HG03521 (cell line): ENCODE measurements at regions not wholly inside any gene's neighbourhood (a gene's known extent, or its start where the extent isn't known, plus 50 kb on each side); places are given as distances from the start of the nearest gene placed in this dataset.

ENCODE experiments used
- ATAC-seq: cut with Tn5 transposase; IDR thresholded peaks from one replicate; pipeline ENCODE4 v1.9.1; 2021; ENCODE audit warnings: mild to moderate bottlenecking, moderate library complexity; ENCODE audit not compliant: unreplicated experiment

GRCh38 chr5:17690473-17690872 lies 56.2 kb downstream of the TAF11L14 start:
- no peak for ATAC-seq

DNA sequence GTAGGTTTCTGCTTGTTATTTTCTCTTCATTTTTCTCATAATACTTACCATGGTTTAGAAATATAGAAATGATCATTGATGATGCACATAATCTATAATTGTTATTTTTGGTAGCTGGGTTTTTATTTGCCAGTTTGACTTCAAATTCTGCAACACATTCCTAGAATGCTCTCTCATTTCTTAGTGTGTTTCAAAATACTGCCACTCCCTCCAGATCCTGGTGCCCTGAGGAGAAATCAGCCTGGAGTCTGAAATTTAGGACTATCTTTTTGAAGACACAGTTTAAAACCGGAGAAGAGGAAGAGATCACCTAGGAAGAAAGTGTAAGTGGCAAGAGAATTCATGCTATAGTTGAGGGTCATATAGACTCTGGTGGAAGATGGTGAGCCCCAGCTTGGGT lies 57.5 kb downstream of the TAF11L14 start:
- no peak for ATAC-seq

- no peak for ATAC-seq
Observed at GRCh38 chr5:17694371-17694770, 60.1 kb downstream of the TAF11L14 start.

DNA sequence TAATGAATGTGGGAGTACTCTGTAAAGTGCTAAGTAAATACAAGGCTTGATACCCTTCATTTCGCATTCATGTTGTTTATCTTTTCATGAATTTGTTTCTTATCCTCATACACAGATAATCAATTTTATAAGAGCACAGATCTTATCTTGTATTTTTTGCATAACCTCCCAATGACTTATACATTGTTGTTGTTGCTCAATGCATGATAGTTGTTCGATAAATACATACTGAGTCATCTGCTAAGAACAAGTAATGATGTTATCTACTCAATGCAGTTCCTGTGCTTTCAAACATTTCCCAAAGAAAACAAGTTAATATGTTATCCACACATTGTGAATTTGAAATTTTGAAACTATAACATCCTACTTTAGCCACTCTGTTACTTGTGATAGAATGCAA lies 60.7 kb downstream of the TAF11L14 start:
- ATAC-seq = no peak

DNA sequence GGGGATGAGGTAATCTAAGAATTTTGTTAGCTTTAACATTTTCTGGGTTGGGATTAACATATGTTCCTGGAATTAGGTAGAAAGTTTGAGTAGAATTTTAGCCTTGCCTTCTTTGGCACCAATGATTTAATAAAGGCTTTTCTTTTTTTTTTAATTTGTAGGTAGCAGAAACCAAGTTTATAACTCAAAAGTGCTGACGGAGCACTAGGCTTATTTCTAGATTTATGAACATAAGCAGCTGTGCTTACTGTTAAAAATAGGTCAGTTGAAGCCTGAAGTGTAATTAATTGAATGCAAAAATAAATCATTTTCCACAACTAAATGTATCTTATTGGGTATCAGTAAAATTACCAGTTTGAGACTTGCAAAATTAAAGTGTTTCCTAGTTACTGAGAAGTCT lies 62.4 kb downstream of the TAF11L14 start:
- ATAC-seq = no peak

- ATAC-seq = no peak
Observed at GRCh38 chr5:17697671-17698070, 63.4 kb downstream of the TAF11L14 start.

- no peak for ATAC-seq
Observed at GRCh38 chr5:17709011-17709710, 74.9 kb downstream of the TAF11L14 start.

- no peak for ATAC-seq
Observed at GRCh38 chr5:17713301-17713700, 79.0 kb downstream of the TAF11L14 start.

- ATAC-seq = no peak
Observed at GRCh38 chr5:17714186-17714585, 79.9 kb downstream of the TAF11L14 start.

DNA sequence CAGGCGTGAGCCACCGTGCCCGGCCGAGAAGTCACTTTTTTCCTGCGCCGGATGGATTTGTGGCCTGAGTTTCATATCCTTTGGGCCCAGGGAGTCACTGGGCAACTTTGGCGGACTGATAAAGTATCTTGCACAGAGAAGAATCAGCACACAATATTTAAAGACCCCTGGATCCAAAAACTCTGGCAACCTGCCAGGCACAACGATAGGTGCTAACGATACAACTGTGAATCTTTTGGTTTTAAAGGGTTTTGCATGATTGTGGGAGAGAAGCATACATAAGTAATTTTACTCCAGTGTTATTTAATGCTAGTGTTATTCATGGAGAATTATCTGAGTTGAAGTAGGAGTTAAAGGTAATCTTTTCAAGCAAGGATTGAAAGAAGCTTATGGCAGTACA lies 85.3 kb downstream of the TAF11L14 start:
- ATAC-seq = no peak

- no peak for ATAC-seq
Observed at GRCh38 chr5:17720071-17720470, 85.8 kb downstream of the TAF11L14 start.

- no peak for ATAC-seq
Observed at GRCh38 chr5:17723876-17724275, 89.6 kb downstream of the TAF11L14 start.

DNA sequence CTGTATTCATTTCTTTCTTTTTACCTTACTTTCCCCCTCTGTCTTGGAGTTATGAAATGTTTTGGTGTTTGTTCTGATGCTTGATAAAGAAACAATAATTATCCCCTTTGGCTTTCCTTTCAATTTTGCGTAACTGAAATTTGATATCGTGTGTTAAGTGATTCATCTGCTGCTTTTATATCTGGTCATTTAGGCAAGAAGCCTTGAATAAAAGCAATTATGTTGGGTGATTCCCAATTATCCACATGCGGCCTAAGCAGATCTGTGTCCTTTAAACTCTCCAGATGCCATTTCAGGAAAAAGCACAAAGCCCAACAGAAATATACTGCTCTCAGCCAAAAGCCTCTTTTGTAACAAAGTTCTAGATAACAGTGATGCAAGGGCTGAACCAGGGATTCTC lies 92.8 kb downstream of the TAF11L14 start:
- ATAC-seq = no peak

DNA sequence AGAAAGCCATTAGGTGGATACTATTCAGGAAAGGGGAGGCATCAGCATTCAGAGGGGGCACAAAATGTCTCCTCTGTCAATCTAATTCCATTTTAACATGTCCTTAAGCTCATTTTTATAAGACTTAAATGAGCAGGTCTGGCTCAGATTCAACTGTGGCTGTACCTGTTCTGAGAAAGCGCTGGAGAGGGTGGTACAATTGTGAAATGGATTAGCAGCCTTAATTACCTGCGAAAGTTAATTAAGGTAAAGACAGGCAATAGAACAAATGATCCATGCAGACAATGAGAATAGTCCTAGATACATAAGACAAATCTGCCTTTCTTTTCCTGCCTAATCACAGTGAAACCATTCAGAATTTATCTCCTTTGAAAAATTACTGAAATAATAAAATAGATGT lies 96.2 kb downstream of the TAF11L14 start:
- no peak for ATAC-seq

GRCh38 chr5:17732351-17732923 lies 98.2 kb downstream of the TAF11L14 start:
- no peak for ATAC-seq

DNA sequence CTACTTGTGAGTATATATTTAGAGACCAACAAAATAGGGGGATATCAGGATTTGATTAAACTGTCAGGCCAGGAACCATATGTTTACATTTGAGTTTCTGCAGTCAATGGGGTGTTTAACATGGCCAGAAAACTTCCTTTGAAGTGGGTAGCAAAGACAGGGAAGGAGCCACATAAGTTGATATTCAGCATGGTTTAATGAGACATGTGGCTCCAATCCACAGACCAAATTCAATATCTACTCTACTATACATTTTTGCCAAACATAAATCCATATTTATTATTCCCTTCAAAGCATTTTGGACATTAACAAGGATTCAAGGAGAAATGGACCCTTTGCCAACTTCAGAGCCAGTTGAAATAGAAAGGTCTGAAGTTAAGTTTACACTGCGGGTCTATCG lies 99.8 kb downstream of the TAF11L14 start:
- no peak for ATAC-seq

DNA sequence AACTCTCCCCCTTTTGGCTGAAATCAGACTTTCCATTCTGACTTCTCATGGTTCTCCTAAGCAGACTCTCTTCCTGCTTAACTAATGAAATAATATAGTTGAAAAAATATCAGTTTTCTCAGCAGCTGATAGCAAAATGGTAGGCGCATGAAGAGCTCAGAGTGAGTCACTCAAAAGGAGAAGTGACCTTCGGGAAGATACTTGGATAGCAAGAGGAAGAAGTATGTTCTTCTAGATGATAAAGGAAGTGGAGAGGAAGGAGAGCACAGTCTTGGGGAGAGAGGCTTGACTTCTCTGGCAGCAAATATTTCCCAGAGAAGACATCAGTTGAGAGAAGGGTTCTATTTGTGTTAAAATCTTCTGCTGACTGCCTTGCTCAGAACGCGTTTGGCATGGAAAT lies 101.5 kb downstream of the TAF11L14 start:
- ATAC-seq = no peak

- no peak for ATAC-seq
Observed at GRCh38 chr5:17737092-17737491, 102.8 kb downstream of the TAF11L14 start.

- no peak for ATAC-seq
Observed at GRCh38 chr5:17738446-17738845, 104.2 kb downstream of the TAF11L14 start.

- ATAC-seq = no peak
Observed at GRCh38 chr5:17743580-17744435, 109.5 kb downstream of the TAF11L14 start.

- ATAC-seq = no peak
Observed at GRCh38 chr5:17748201-17748600, 113.9 kb downstream of the TAF11L14 start.

GRCh38 chr5:17748941-17749340 lies 114.7 kb downstream of the TAF11L14 start:
- ATAC-seq = no peak
